ENCODE measurements at regions not wholly inside any gene's neighbourhood (a gene's known extent, or its start where the extent isn't known, plus 50 kb on each side); places are given as distances from the start of the nearest gene placed in this dataset.

- POLR2A ChIA-PET = no interaction called here
- no peaks in the 10 kb centered on the region for H3K36me3 ChIP-seq (ENCODE audit: control insufficient read depth, insufficient read depth, low read length)
- no peaks in the 10 kb centered on the region for H3K27me3 ChIP-seq (ENCODE audit: control insufficient read depth, insufficient read depth, low read length)
- H3K4me3 ChIP-seq (ENCODE audit: low read depth in 2 of 2, low read length in 2 of 2) = no peak overlapping the region
- intact Hi-C loops (cut with micrococcal nuclease; ENCODE audit: unreplicated experiment) = no loop called here
- DNase-seq (ENCODE audit: low read depth, low spot score) = no peak
- no peaks in the 10 kb centered on the region for H3K4me1 ChIP-seq (ENCODE audit: control insufficient read depth, insufficient read depth, low read length)
- TF ChIP-seq POLR2AphosphoS5 (IDR thresholded peaks at IDR 0.05; ENCODE audit: low read depth, low read length) = no peak
- TF ChIP-seq, protein P1, sequence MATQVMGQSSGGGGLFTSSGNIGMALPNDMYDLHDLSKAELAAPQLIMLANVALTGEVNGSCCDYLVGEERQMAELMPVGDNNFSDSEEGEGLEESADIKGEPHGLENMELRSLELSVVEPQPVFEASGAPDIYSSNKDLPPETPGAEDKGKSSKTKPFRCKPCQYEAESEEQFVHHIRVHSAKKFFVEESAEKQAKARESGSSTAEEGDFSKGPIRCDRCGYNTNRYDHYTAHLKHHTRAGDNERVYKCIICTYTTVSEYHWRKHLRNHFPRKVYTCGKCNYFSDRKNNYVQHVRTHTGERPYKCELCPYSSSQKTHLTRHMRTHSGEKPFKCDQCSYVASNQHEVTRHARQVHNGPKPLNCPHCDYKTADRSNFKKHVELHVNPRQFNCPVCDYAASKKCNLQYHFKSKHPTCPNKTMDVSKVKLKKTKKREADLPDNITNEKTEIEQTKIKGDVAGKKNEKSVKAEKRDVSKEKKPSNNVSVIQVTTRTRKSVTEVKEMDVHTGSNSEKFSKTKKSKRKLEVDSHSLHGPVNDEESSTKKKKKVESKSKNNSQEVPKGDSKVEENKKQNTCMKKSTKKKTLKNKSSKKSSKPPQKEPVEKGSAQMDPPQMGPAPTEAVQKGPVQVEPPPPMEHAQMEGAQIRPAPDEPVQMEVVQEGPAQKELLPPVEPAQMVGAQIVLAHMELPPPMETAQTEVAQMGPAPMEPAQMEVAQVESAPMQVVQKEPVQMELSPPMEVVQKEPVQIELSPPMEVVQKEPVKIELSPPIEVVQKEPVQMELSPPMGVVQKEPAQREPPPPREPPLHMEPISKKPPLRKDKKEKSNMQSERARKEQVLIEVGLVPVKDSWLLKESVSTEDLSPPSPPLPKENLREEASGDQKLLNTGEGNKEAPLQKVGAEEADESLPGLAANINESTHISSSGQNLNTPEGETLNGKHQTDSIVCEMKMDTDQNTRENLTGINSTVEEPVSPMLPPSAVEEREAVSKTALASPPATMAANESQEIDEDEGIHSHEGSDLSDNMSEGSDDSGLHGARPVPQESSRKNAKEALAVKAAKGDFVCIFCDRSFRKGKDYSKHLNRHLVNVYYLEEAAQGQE (IDR thresholded peaks at IDR 0.05; ENCODE audit: insufficient read depth in 1 of 2, low read depth in 2 of 2, low read length in 1 of 2) = no peak
- TF ChIP-seq, protein P2, sequence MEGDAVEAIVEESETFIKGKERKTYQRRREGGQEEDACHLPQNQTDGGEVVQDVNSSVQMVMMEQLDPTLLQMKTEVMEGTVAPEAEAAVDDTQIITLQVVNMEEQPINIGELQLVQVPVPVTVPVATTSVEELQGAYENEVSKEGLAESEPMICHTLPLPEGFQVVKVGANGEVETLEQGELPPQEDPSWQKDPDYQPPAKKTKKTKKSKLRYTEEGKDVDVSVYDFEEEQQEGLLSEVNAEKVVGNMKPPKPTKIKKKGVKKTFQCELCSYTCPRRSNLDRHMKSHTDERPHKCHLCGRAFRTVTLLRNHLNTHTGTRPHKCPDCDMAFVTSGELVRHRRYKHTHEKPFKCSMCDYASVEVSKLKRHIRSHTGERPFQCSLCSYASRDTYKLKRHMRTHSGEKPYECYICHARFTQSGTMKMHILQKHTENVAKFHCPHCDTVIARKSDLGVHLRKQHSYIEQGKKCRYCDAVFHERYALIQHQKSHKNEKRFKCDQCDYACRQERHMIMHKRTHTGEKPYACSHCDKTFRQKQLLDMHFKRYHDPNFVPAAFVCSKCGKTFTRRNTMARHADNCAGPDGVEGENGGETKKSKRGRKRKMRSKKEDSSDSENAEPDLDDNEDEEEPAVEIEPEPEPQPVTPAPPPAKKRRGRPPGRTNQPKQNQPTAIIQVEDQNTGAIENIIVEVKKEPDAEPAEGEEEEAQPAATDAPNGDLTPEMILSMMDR (IDR thresholded peaks at IDR 0.05) = no peak
- TF ChIP-seq SIN3A (IDR thresholded peaks at IDR 0.05; ENCODE audit: borderline replicate concordance, insufficient read depth, low read depth, low read length) = no peak
- no peak for TF ChIP-seq TCF7L2 (IDR thresholded peaks at IDR 0.05; ENCODE audit: low read depth, low read length)
- in situ Hi-C loops (cut with HindIII; ENCODE audit: low pct_unique_long_range_greater_than_20kb, low sequenced_read_pairs) = no loop called here
- no peak for ATAC-seq
- no TSS peak for BruUV-seq (replicated peaks)
- no peaks in the 10 kb centered on the region for H3K9me3 ChIP-seq (ENCODE audit: control insufficient read depth, insufficient read depth, low read depth, low read length)
- no peak overlapping the region for H3K27ac ChIP-seq (ENCODE audit: low read length)
- CTCF ChIA-PET = no interaction called here
Observed at GRCh38 chr3:139131951-139132350, 87.3 kb upstream of the PRR23C start.

GRCh38 chr3:139132976-139133375, 88.3 kb upstream of the PRR23C start:
- TF ChIP-seq, protein P1 (IDR thresholded peaks at IDR 0.05; ENCODE audit: insufficient read depth in 1 of 2, low read depth in 2 of 2, low read length in 1 of 2) = no peak
- TF ChIP-seq, protein P2 (IDR thresholded peaks at IDR 0.05) = no peak
- TF ChIP-seq POLR2AphosphoS5 (IDR thresholded peaks at IDR 0.05; ENCODE audit: low read depth, low read length) (no peak), SIN3A (IDR thresholded peaks at IDR 0.05; ENCODE audit: borderline replicate concordance, insufficient read depth, low read depth, low read length) (no peak), TCF7L2 (IDR thresholded peaks at IDR 0.05; ENCODE audit: low read depth, low read length) (no peak)
- no peaks in the 10 kb centered on the region for H3K36me3 ChIP-seq (ENCODE audit: control insufficient read depth, insufficient read depth, low read length)
- no peaks in the 10 kb centered on the region for H3K9me3 ChIP-seq (ENCODE audit: control insufficient read depth, insufficient read depth, low read depth, low read length)
- ChIA-PET POLR2A (no interaction called here), CTCF (no interaction called here)
- H3K4me3 ChIP-seq (ENCODE audit: low read depth in 2 of 2, low read length in 2 of 2) = no peak overlapping the region
- no TSS peak for BruUV-seq (replicated peaks)
- DNase-seq (ENCODE audit: low read depth, low spot score) = no peak
- no peaks in the 10 kb centered on the region for H3K27me3 ChIP-seq (ENCODE audit: control insufficient read depth, insufficient read depth, low read length)
- H3K4me1 ChIP-seq (ENCODE audit: control insufficient read depth, insufficient read depth, low read length) = no peaks in the 10 kb centered on the region
- intact Hi-C loops (cut with micrococcal nuclease; ENCODE audit: unreplicated experiment) (no loop called here), in situ Hi-C loops (cut with HindIII; ENCODE audit: low pct_unique_long_range_greater_than_20kb, low sequenced_read_pairs) (no loop called here)
- no peak for ATAC-seq
- H3K27ac ChIP-seq (ENCODE audit: low read length) = no peak overlapping the region

Data from Panc1 (cell line).